Brain pericyte (primary cell): ENCODE measurements at regions not wholly inside any gene's neighbourhood (a gene's known extent, or its start where the extent isn't known, plus 50 kb on each side); places are given as distances from the start of the nearest gene placed in this dataset.
"Not testable (repeated sequence)": the region's sequence is repeated elsewhere in the genome, so short reads cannot be mapped to it uniquely, and the experiment has no call there.

Source experiments
- DNase-seq: peaks from one replicate; pipeline ENCODE4 v3.0.0-alpha.2; 2012; ENCODE audit warnings: low read depth, low spot score

- DNase-seq: peak; percentile 57
Observed at GRCh38 chr6:132199343-132199742, 201.9 kb downstream of the MOXD1 start.

- peak; percentile 82 for DNase-seq
Observed at GRCh38 chr6:132198896-132199295, 202.4 kb downstream of the MOXD1 start.

- no peak for DNase-seq
Observed at GRCh38 chr6:132198040-132198439, 203.2 kb downstream of the MOXD1 start.

- DNase-seq: no peak
Observed at GRCh38 chr6:132194529-132194928, 206.7 kb downstream of the MOXD1 start.

- no peak for DNase-seq
Observed at GRCh38 chr6:132192631-132193030, 208.6 kb downstream of the MOXD1 start.

- no peak for DNase-seq
Observed at GRCh38 chr6:132190815-132191175, 210.5 kb downstream of the MOXD1 start.

GRCh38 chr6:132190097-132190814 is 211.0 kb downstream of the MOXD1 start:
- DNase-seq: no peak

- no peak for DNase-seq
Observed at GRCh38 chr6:132188556-132189264, 212.6 kb downstream of the MOXD1 start.

- DNase-seq: no peak
Observed at GRCh38 chr6:132187816-132188215, 213.5 kb downstream of the MOXD1 start.

- not testable (repeated sequence) for DNase-seq
Observed at GRCh38 chr6:132184966-132185365, 216.3 kb downstream of the MOXD1 start.

- DNase-seq: no peak
Observed at GRCh38 chr6:132179955-132180354, 221.3 kb downstream of the MOXD1 start.

- no peak for DNase-seq
Observed at GRCh38 chr6:132174919-132175318, 223.7 kb upstream of the CCN2 start.

GRCh38 chr6:132168961-132169360 is 217.8 kb upstream of the CCN2 start:
- no peak for DNase-seq

- DNase-seq: no peak
Observed at GRCh38 chr6:132167929-132168892, 217.0 kb upstream of the CCN2 start.

- DNase-seq: no peak
Observed at GRCh38 chr6:132166526-132167051, 215.4 kb upstream of the CCN2 start.

GRCh38 chr6:132165677-132166076 is 214.5 kb upstream of the CCN2 start:
- DNase-seq: no peak

- DNase-seq: no peak
Observed at GRCh38 chr6:132161283-132161682, 210.1 kb upstream of the CCN2 start.

- DNase-seq: no peak
Observed at GRCh38 chr6:132153221-132153898, 202.2 kb upstream of the CCN2 start.

GRCh38 chr6:132147530-132148011 is 196.4 kb upstream of the CCN2 start:
- DNase-seq: no peak

- DNase-seq: no peak
Observed at GRCh38 chr6:132144456-132144855, 193.3 kb upstream of the CCN2 start.

- no peak for DNase-seq
Observed at GRCh38 chr6:132143258-132143657, 192.1 kb upstream of the CCN2 start.
